CD14-positive monocyte (primary cell): ENCODE measurements at regions not wholly inside any gene's neighbourhood (a gene's known extent, or its start where the extent isn't known, plus 50 kb on each side); places are given as distances from the start of the nearest gene placed in this dataset.

Experiments used
- DNase-seq, 3 donors: peaks; one replicate each; pipeline ENCODE4 v3.0.0-alpha.2; 2011 to 2022
- H2AFZ ChIP-seq: 2 replicates; pipeline ENCODE4 v1.6.0; 2012; ENCODE audit warnings: mild to moderate bottlenecking, low read depth, low read length, inconsistent platforms; ENCODE audit not compliant: insufficient read depth, poor library complexity, severe bottlenecking
- H3K27ac ChIP-seq, 2 donors: 1 replicate in 1 of 2; 2 replicates in 1 of 2; pipeline ENCODE4 v1.5.1; 2012 to 2013; ENCODE audit warnings: low read length in 2 of 2, control low read depth in 1 of 2, inconsistent platforms in 1 of 2, low read depth in 1 of 2, mild to moderate bottlenecking in 1 of 2
- H3K27me3 ChIP-seq, 2 donors: one replicate each; pipeline versions ENCODE4 v1.6.0 to v1.6.1; 2011 to 2013; ENCODE audit warnings: low read length in 2 of 2; ENCODE audit not compliant: control insufficient read depth in 2 of 2, insufficient read depth in 2 of 2
- H3K36me3 ChIP-seq, 2 donors: replicated peaks in 1 of 2; 1 replicate in 1 of 2; 2 replicates in 1 of 2; pipeline versions ENCODE4 v1.5.1 to v1.6.1; 2012 to 2013; ENCODE audit warnings: low read length in 2 of 2, control low read depth in 1 of 2, inconsistent platforms in 1 of 2, mild to moderate bottlenecking in 1 of 2; ENCODE audit not compliant: insufficient read depth in 2 of 2, control insufficient read depth in 1 of 2
- H3K4me1 ChIP-seq, 2 donors: 1 replicate in 1 of 2; 2 replicates in 1 of 2; pipeline versions ENCODE4 v1.5.1 to v1.6.1; 2012 to 2013; ENCODE audit warnings: low read length in 2 of 2, control low read depth in 1 of 2, inconsistent platforms in 1 of 2, mild to moderate bottlenecking in 1 of 2, moderate library complexity in 1 of 2; ENCODE audit not compliant: insufficient read depth in 2 of 2, control insufficient read depth in 1 of 2
- H3K4me2 ChIP-seq: replicated peaks from 2 replicates; pipeline ENCODE3; 2012; ENCODE audit warnings: low read length, moderate library complexity, mild to moderate bottlenecking; ENCODE audit not compliant: poor library complexity, severe bottlenecking; ENCODE audit errors: extremely low read depth
- H3K4me3 ChIP-seq, 3 experiments: fragments of 200-600 bp in 1 of 3; sonication (generic) in 1 of 3; replicated peaks in 1 of 3; 1 replicate in 2 of 3; 2 replicates in 1 of 3; pipeline ENCODE4 v1.5.1; 2011 to 2013; ENCODE audit warnings: low read length in 3 of 3, mild to moderate bottlenecking in 3 of 3, control low read depth in 2 of 3, low read depth in 2 of 3, inconsistent platforms in 1 of 3, moderate library complexity in 1 of 3
- H3K79me2 ChIP-seq: 2 replicates; pipeline ENCODE4 v1.6.0; 2012; ENCODE audit warnings: mild to moderate bottlenecking, control low read depth, inconsistent platforms, low read length, moderate library complexity; ENCODE audit not compliant: insufficient read depth
- H3K9ac ChIP-seq: 2 replicates; pipeline ENCODE4 v1.6.0; 2017; ENCODE audit warnings: low read length, mild to moderate bottlenecking; ENCODE audit not compliant: insufficient read depth, poor library complexity, severe bottlenecking
- H3K9me3 ChIP-seq, 2 donors: replicated peaks in 1 of 2; 1 replicate in 1 of 2; 2 replicates in 1 of 2; pipeline versions ENCODE4 v1.5.1 to v1.6.1; 2012 to 2013; ENCODE audit warnings: low read length in 2 of 2, control low read depth in 1 of 2; ENCODE audit not compliant: control insufficient read depth in 1 of 2, insufficient read depth in 1 of 2
- H4K20me1 ChIP-seq: 2 replicates; pipeline ENCODE4 v1.6.0; 2012; ENCODE audit warnings: mild to moderate bottlenecking, low read length, control low read depth, moderate library complexity; ENCODE audit not compliant: insufficient read depth
- H3K27ac Mint-ChIP-seq, 7 donors: one replicate each; pipeline ENCODE4 v1.8.0; 2020; ENCODE audit warnings: mild to moderate bottlenecking in 7 of 7, mixed read lengths in 7 of 7, moderate library complexity in 6 of 7, inconsistent platforms in 2 of 7
- H3K27me3 Mint-ChIP-seq, 3 donors: one replicate each; pipeline ENCODE4 v1.8.0; 2021 to 2022; ENCODE audit warnings: low read depth in 3 of 3, mild to moderate bottlenecking in 3 of 3, mixed read lengths in 3 of 3, moderate library complexity in 3 of 3, inconsistent platforms in 1 of 3
- H3K36me3 Mint-ChIP-seq, 2 donors: one replicate each; pipeline ENCODE4 v1.8.0; 2020; ENCODE audit warnings: mixed read lengths in 2 of 2, inconsistent platforms in 1 of 2, mild to moderate bottlenecking in 1 of 2
- H3K4me1 Mint-ChIP-seq: one replicate; pipeline ENCODE4 v1.8.0; 2020; ENCODE audit warnings: mild to moderate bottlenecking, mixed read lengths
- H3K4me3 Mint-ChIP-seq, 2 donors: one replicate each; pipeline ENCODE4 v1.8.0; 2020; ENCODE audit warnings: mild to moderate bottlenecking in 2 of 2, mixed read lengths in 2 of 2, moderate library complexity in 1 of 2
- H3K9me3 Mint-ChIP-seq, 7 donors: one replicate each; pipeline ENCODE4 v1.8.0; 2020 to 2022; ENCODE audit warnings: mixed read lengths in 7 of 7, mild to moderate bottlenecking in 6 of 7, moderate library complexity in 6 of 7, inconsistent platforms in 2 of 7
- WGBS: methylation state at CpG from one replicate; pipeline ENCODE4 v1.1.5; 2013; ENCODE audit warnings: missing lambda C conversion rate; ENCODE audit not compliant: insufficient coverage; 5-methylcytosine and 5-hydroxymethylcytosine counted together
- intact Hi-C, 2 donors: fragments of 100-400 bp; cut with micrococcal nuclease; formaldehyde crosslinking; loops; one replicate each; pipeline versions ENCODE4 v1.15.0 to v1.15.1; 2023
- TF ChIP-seq, protein P1 (sequence below): fragments of 200-600 bp; IDR thresholded peaks from one replicate; pipeline ENCODE4 v1.8.0; 2022; ENCODE audit warnings: antibody characterized with exemption, mild to moderate bottlenecking

DNA sequence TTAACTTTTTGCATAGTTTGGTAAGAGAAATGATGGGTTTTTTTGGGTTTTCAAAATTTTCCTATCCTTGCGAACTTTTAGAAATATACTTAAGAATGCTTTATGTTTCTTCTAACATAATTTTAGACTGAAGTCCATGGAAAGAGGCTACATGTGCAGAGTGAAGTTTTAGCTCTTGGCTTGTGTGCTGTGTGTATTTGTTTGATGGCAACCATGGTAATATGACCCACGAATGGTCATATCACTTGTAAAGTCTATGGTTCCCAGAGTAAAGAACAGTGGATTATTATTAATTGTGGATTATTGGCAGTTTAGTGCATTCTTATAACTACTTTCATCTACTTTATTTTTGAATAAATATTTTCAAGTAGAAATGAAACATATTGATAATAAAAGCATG lies 124.0 kb upstream of the GOLGA6L4 start:
- no peak for DNase-seq
- H3K9me3 Mint-ChIP-seq = no peaks in the 10 kb centered on the region
- H3K4me3 ChIP-seq = no peak overlapping the region
- H3K4me2 ChIP-seq = no peak overlapping the region
- H3K36me3 Mint-ChIP-seq = no peaks in the 10 kb centered on the region
- no peak overlapping the region for H3K4me3 Mint-ChIP-seq
- no peak overlapping the region for H3K27ac ChIP-seq
- H3K27ac Mint-ChIP-seq = no peak overlapping the region
- no peaks in the 10 kb centered on the region for H3K27me3 ChIP-seq
- no peak overlapping the region for H2AFZ ChIP-seq
- no peaks in the 10 kb centered on the region for H3K4me1 ChIP-seq
- intact Hi-C loops = no loop called here
- no peaks in the 10 kb centered on the region for H3K9me3 ChIP-seq
- peaks cover 0 to 2% (median 0%) of the 10 kb centered on the region in 3 donors for H3K27me3 Mint-ChIP-seq
- no peaks in the 10 kb centered on the region for H3K36me3 ChIP-seq
- TF ChIP-seq, protein P1, sequence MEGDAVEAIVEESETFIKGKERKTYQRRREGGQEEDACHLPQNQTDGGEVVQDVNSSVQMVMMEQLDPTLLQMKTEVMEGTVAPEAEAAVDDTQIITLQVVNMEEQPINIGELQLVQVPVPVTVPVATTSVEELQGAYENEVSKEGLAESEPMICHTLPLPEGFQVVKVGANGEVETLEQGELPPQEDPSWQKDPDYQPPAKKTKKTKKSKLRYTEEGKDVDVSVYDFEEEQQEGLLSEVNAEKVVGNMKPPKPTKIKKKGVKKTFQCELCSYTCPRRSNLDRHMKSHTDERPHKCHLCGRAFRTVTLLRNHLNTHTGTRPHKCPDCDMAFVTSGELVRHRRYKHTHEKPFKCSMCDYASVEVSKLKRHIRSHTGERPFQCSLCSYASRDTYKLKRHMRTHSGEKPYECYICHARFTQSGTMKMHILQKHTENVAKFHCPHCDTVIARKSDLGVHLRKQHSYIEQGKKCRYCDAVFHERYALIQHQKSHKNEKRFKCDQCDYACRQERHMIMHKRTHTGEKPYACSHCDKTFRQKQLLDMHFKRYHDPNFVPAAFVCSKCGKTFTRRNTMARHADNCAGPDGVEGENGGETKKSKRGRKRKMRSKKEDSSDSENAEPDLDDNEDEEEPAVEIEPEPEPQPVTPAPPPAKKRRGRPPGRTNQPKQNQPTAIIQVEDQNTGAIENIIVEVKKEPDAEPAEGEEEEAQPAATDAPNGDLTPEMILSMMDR = no peak
- peaks cover 5% of the 10 kb centered on the region for H3K4me1 Mint-ChIP-seq
- no CpG with 5 or more reads among the region's 2 CpGs for WGBS
- no peak overlapping the region for H3K9ac ChIP-seq
- H4K20me1 ChIP-seq = no peaks in the 10 kb centered on the region
- no peaks in the 10 kb centered on the region for H3K79me2 ChIP-seq

DNA sequence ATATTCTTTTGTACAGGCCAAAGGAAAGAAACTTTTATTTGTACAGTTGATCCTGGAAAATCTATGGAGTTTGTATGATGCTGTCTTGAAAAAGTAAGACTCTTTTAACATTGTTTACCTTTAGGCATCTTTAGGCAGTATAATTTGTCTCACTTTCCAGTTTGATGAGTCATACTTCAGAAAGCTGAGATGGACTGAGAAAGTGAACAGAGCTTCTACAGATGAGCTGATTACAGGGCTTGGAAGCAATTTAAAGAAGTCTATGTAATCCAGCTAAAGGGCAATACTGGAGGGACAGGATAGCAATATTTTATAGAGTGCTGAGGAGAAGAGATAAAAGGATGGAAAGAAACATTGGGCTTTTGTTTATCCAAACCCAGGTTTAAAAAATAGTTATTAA lies 123.5 kb upstream of the GOLGA6L4 start:
- no peak overlapping the region for H3K27ac Mint-ChIP-seq
- H3K4me2 ChIP-seq = no peak overlapping the region
- no peak overlapping the region for H3K4me3 ChIP-seq
- H3K27me3 ChIP-seq = no peaks in the 10 kb centered on the region
- H3K9me3 Mint-ChIP-seq = no peaks in the 10 kb centered on the region
- H3K36me3 ChIP-seq = no peaks in the 10 kb centered on the region
- no peaks in the 10 kb centered on the region for H3K79me2 ChIP-seq
- no peak for DNase-seq
- no peak overlapping the region for H3K9ac ChIP-seq
- no peak overlapping the region for H3K4me3 Mint-ChIP-seq
- H4K20me1 ChIP-seq = no peaks in the 10 kb centered on the region
- peaks cover 0 to 2% (median 0%) of the 10 kb centered on the region in 3 donors for H3K27me3 Mint-ChIP-seq
- no peak overlapping the region for H3K27ac ChIP-seq
- TF ChIP-seq, protein P1 = no peak
- H3K4me1 Mint-ChIP-seq = peaks cover 5% of the 10 kb centered on the region
- H3K9me3 ChIP-seq = no peaks in the 10 kb centered on the region
- no peak overlapping the region for H2AFZ ChIP-seq
- no peaks in the 10 kb centered on the region for H3K4me1 ChIP-seq
- no peaks in the 10 kb centered on the region for H3K36me3 Mint-ChIP-seq
- intact Hi-C loops = no loop called here
